ENCODE measurements at regions not wholly inside any gene's neighbourhood (a gene's known extent, or its start where the extent isn't known, plus 50 kb on each side); places are given as distances from the start of the nearest gene placed in this dataset.

- POLR2A ChIA-PET, result no interaction called here
- no peak for DNase-seq (ENCODE audit: extremely low spot score)
- TF ChIP-seq, protein P1, sequence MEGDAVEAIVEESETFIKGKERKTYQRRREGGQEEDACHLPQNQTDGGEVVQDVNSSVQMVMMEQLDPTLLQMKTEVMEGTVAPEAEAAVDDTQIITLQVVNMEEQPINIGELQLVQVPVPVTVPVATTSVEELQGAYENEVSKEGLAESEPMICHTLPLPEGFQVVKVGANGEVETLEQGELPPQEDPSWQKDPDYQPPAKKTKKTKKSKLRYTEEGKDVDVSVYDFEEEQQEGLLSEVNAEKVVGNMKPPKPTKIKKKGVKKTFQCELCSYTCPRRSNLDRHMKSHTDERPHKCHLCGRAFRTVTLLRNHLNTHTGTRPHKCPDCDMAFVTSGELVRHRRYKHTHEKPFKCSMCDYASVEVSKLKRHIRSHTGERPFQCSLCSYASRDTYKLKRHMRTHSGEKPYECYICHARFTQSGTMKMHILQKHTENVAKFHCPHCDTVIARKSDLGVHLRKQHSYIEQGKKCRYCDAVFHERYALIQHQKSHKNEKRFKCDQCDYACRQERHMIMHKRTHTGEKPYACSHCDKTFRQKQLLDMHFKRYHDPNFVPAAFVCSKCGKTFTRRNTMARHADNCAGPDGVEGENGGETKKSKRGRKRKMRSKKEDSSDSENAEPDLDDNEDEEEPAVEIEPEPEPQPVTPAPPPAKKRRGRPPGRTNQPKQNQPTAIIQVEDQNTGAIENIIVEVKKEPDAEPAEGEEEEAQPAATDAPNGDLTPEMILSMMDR (IDR thresholded peaks at IDR 0.05; ENCODE audit: control extremely low read depth, extremely low read depth, low read depth, missing control alignments), result no peak
- CTCF ChIA-PET, result no interaction called here
These were observed 282.1 kb upstream of the ROPN1 start for GRCh38 chr3:124274051-124274450.

- ChIA-PET POLR2A (no interaction called here), CTCF (no interaction called here)
- TF ChIP-seq, protein P1 (IDR thresholded peaks at IDR 0.05; ENCODE audit: control extremely low read depth, extremely low read depth, low read depth, missing control alignments), result no peak
- DNase-seq (ENCODE audit: extremely low spot score), result no peak
These were observed 283.5 kb upstream of the ROPN1 start for GRCh38 chr3:124275412-124275811.

DNA sequence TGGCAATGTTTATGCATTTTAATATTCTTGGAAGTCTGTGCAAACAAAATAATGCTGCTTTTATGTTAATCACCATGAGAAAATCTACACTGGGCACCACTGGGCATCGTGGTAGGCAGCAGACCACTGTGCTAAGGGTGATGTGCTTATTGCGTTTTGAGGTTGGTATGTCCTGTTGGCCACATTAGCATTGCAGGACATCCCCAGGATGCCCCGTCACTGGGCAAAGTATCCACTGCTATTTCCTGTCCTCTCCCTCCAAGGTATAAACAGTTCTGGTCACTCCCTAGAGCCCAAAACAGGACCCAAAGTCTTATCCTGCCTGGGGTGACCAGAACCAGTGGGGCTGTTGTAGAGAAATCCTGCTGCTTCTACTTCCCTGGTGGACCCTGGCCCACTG lies 284.2 kb upstream of the ROPN1 start:
- CTCF ChIA-PET, result no interaction called here
- TF ChIP-seq, protein P1 (IDR thresholded peaks at IDR 0.05; ENCODE audit: control extremely low read depth, extremely low read depth, low read depth, missing control alignments), result no peak

DNA sequence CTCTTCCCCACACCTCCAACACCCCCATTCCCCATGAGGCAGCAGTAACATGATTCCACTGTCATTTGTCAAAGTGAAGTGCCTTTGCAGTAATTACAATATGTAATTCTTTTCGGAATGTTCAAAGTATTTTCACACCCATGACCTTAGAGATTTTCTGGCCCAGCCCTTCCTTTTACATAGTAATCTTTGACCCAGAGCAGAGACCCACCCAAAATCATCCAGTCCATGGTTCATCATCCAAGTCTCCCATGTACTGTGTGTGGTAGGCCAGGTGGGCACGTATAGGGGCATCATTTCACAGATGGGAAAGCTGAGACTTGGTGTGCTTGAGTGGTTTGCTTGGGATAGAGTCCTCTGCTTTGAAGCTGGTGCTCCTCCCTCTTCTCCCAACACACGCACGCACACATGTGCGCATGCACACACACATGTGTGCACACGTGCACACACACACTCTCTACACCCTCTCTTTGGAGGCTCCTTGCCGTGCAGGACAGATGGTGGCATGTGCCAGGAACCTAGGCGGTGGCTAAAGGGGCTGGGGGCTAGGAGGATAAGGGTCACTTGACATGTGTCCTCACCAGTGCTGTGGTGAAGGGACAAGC lies 284.7 kb upstream of the ROPN1 start:
- TF ChIP-seq, protein P1 (IDR thresholded peaks at IDR 0.05; ENCODE audit: control extremely low read depth, extremely low read depth, low read depth, missing control alignments), result no peak
- CTCF ChIA-PET, result no interaction called here
- POLR2A ChIA-PET, result no interaction called here
- DNase-seq (ENCODE audit: extremely low spot score), result no peak

More for the DNA sequence above, 284.2 kb upstream of the ROPN1 start:
- POLR2A ChIA-PET, result no interaction called here
- DNase-seq (ENCODE audit: extremely low spot score), result no peak

- TF ChIP-seq, protein P1 (IDR thresholded peaks at IDR 0.05; ENCODE audit: control extremely low read depth, extremely low read depth, low read depth, missing control alignments), result no peak
- ChIA-PET CTCF (no interaction called here), POLR2A (no interaction called here)
- no peak for DNase-seq (ENCODE audit: extremely low spot score)
These were observed 285.4 kb upstream of the ROPN1 start for GRCh38 chr3:124277144-124277890.

DNA sequence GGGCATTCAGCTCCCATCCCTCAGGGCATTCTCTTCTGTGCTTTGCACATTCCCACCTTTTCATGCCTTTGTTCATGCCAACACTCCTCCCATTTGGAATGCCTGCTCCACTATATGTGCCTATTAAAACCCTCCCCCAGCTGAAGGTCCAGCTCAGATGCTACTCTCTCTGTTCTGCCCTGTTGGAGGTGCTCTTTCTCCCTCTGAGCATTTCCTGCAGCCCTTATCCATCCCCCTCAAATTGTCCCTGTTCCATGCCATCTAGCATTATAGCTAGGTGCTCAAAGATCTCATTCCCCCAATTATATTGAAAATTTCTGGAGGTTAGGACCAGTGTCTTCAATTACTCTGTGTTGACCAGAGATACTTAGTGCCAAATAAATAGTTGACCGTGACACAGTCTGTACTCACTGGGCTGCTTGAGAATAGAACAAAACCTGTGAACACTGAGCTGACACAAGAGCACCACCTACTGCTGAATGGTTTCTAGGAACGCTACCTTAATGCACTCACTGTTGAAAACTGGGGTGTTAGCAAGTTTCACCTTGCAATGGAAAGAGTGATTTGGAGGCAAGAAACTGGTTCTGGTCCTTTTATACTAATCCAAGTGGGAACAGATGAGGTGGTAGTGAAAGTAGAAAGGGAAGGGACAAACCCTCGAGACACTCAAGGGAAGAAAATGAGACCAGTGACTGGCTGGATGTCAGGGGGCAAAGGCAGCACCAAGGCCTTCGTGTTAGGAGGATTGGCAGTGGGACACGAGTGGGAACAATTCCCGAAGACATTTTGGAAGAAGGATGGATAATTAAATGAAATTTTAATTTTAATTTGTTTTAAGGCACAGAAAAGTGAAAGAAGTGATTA lies 289.8 kb upstream of the ROPN1 start:
- peak; percentile 20 for DNase-seq (ENCODE audit: extremely low spot score)
- CTCF ChIA-PET, result interaction anchor here (1.1 to 1.7 kb wide), 7 partner anchors 9 to 629 kb away, joined by 3 to 8 read pairs (median 3); no protein-coding TSS in a partner anchor
- POLR2A ChIA-PET, result no interaction called here
- TF ChIP-seq, protein P1 (IDR thresholded peaks at IDR 0.05; ENCODE audit: control extremely low read depth, extremely low read depth, low read depth, missing control alignments), result peak; percentile 25

Data from GM10248 (cell line).